CD4-positive, alpha-beta T cell treated with Interleukin-1 beta for 1 hour (primary cell): ENCODE measurements at regions not wholly inside any gene's neighbourhood (a gene's known extent, or its start where the extent isn't known, plus 50 kb on each side); places are given as distances from the start of the nearest gene placed in this dataset.

ENCODE experiments used
- DNase-seq, 2 donors: peaks; one replicate each; pipeline ENCODE4 v3.0.0-alpha.2; 2020 to 2022

DNA sequence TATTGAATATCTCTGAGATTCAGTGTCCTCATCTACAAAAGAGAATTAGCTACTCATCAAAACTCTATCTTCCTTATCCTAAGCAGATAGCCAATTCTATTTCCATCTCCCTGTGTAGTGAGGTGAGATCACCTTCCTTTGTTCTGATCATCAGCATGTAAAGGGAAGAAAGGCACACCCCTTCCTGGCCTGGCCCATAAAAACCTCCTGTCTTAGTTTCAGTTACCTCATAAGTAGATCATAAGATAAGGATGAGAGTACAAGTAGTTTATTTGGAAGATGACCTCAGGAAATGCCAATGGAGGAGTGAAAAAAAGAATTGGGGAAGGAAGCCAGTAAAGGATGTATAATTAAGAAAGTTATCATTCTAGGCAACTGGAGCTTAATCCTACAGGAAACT, 114.5 kb upstream of the GADL1 start:
- no peak for DNase-seq

DNA sequence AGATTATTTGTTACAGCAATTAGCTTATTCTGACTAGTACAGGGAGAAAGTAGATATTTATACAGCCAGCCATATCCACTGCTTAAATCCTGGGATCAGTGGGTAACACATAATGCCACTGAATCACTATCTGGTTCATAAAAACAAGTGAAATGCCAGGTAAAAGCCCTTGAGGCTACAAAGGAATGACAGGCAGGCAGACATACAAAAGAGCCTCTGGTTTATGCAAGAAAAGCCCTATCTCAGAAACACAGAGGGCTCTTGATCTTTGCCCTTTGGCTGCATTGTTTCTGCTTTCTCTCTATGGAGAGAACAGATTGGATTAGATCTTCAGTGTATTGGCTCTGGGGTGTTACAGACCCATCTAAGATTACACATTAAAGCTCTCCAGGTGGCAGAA, 115.4 kb upstream of the GADL1 start:
- DNase-seq: no peak

GRCh38 chr3:31010491-31010890, 116.0 kb upstream of the GADL1 start:
- no peak for DNase-seq

GRCh38 chr3:31011380-31011779, 116.9 kb upstream of the GADL1 start:
- no peak for DNase-seq

- DNase-seq: no peak
These were observed 118.6 kb upstream of the GADL1 start for GRCh38 chr3:31013090-31013489.

DNA sequence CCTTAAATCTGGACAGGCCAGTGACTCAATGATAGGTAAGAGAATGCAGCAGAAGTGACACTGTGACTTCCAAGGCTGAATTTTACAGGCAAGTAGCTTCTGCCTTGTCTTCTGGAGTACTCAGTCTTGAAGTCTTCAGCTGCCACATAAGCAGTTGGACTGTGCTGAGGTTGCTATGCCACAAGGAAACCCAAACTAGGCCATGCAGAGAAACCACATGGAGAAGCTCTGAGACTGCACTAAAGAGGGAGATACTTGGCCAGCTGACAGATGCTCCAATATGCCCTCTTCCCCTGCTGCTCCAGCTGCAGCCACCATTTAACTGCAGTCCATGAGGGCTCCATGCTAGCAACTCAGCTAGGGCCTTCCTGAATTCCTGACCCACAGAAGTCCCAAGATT, 119.4 kb upstream of the GADL1 start:
- no peak for DNase-seq

DNA sequence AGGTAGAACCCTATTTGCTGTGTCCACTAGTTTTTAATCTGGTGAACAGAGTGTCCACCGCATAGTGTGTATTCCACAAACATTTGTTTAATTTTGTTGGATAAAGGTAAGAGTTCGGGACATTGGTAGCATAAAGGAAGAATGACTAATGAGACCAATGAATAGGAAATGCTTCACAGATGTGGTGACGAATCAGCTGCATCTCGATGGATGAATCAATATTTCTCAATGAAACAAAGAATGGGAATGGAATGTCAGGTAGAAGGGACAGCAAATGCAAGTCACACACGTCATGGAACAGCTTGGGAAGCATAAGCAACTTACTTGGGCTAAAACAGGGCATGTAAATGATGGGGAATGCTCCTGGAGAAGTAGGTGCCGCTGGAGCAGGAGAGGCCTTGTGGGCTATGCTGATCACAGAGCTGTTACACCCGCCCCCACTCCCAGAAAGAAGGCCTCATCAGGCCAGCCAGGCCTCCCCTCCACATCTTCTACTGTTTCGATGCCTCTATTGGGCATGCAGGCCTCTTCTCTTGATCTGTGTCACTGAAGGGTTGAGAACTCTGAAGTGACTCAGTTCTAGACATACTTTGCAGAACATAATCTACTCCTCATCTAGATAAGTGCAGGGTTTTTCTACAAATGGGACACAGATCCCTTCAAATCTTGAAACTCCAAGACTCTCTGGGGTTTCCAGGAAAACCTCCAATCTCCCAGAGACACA, 120.0 kb upstream of the GADL1 start:
- no peak for DNase-seq

- no peak for DNase-seq
These were observed 121.7 kb upstream of the GADL1 start for GRCh38 chr3:31016196-31016595.

GRCh38 chr3:31022716-31023115, 128.3 kb upstream of the GADL1 start:
- DNase-seq: no peak

DNA sequence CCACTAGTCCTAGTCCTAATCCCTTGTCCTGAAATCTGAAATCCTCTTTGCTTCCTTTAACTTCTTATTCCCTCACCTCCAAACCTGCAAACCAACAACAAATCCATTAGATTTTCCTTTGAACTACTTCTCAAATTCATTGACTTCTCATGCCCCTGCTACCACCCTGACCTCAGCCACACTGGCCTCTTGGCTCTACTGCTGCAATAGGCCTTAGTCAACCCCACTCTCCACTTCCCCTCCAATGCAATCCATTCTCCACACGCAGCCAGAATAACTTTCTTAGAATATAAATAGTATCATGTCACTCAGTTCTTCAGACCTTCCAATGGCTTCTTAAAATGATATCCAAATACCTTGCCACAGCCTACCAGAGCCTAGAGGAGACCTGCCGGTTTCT, 131.1 kb upstream of the GADL1 start:
- no peak for DNase-seq

GRCh38 chr3:31027191-31027761, 132.8 kb upstream of the GADL1 start:
- DNase-seq: no peak

- no peak for DNase-seq
These were observed 133.5 kb upstream of the GADL1 start for GRCh38 chr3:31027914-31028313.

- no peak for DNase-seq
These were observed 134.3 kb upstream of the GADL1 start for GRCh38 chr3:31028766-31029165.

- no peak for DNase-seq
These were observed 135.2 kb upstream of the GADL1 start for GRCh38 chr3:31029706-31030105.

DNA sequence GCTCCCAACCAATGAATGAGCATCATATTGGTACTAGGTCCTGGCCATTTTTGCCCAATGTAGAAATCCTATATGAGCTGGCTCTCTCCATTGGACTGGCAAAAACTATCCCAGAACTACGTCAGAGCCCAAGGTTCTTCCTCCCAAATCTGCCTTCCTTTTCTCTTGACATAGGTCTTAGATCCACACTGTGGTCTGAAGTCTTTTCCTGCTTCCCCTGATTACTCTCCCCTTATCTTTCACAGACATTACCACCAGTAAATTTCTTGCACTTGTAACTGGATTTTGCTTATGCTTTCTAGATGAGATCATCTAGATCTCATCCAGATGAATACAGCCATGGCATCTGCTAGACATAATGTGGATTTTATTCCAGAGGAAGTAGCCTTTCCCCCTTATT, 141.2 kb upstream of the GADL1 start:
- DNase-seq: no peak

GRCh38 chr3:31038086-31038739, 143.8 kb upstream of the GADL1 start:
- DNase-seq: no peak

GRCh38 chr3:31039145-31039544, 144.7 kb upstream of the GADL1 start:
- DNase-seq: no peak

DNA sequence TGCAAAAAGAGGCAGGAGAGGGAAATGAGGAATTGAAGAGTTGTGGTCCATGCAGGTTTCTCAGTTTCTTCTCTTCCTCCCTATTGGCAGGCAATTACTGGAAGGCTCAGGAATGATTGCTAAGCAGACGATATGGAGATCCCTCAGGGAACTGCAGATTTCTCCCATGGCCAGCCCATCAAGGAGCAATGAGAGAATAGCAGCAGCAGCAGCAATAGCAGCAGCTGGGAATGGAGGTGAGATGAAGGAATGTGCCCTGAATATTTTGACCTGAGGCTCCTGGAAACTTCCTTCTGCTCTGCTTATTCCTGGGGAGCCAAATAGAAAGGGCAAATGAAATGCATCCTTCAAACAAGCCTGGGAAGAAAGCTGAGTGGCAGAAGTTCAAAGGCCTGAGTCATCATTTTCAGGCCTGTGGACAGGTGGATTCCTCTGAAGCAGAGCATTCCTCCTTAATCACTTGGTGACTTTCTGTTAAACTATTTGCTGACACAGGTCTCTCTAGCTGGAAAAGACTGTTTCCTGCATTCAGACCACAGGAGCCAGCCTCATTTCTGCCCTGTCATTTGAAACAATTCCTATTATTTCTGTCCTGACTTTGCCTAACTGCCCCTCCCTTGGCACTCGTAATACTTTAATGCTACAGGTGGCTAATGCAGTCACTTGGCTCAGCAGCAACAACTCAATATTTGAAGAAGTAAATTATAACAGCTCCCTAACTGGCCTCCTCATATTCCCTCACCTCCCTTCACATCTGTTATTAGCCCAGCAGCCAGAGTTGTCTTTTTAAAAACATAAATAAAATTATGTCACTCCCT, 146.9 kb upstream of the GADL1 start:
- DNase-seq: no peak

DNA sequence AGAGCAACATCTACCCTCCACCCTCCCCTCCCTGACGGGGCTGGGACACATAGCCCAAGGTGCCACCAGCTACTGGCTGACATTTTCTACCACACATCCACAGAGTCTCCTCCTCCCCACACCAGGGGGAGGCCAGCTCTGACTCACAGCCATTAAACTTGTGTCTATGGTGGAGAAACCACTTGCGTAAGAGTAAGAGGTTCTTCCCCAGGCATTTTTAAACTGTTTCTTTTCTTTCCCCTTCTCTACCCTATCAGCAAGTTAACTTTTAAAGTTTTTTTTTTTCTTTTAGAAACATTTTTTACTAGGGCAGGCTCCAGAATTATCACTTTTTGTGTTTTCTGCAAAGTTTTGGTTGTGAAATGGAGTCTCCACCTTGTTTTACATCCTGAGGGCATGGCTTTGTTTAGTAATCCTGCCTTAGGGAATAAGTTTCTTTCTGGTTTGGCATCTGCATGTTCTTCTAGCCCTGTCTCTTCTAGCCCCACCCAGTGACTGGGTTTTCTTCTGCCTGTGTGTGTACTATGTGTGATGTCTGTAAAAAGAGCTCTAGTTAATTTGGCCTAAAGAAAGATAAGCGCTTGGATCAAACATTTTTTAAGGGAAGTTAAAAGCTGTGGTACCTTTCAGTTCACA, 148.8 kb upstream of the GADL1 start:
- no peak for DNase-seq

DNA sequence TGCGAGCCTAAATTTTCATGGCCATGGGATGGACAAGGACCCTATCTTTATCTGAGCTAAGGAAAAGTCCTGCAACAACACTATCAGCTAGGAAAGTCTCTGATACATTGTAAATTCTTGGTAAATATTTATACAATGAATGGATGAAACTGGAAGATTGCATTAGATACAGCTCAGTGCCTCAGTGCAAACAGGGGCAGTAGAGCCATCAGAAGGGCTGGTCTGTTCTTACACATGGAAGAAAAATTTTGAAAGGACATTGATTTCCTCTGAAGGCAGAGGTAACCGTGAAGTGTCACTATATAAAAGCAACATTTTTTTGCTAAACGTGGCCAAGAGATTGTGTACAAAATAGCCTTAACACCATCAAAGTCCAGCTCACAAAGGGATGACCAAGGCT, 153.2 kb upstream of the GADL1 start:
- DNase-seq: no peak

DNA sequence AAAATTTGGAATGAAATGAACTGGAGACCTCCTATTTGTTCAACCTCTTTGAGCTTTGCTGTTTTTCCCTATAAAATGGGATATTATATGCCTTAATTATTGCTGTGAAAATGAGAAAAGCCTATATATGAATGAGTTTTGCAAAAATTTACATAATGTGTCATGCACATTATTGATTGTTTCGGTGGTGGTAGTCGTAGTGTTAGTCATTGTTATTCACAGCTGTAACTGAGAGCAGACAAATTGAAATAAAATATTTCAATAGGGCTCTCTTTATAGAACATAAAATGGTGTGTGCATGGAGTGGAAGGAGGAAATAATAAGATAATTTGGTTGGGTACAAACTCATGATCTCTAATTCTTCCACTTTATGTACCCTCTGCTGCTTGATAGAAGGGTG, 153.7 kb upstream of the GADL1 start:
- DNase-seq: no peak

DNA sequence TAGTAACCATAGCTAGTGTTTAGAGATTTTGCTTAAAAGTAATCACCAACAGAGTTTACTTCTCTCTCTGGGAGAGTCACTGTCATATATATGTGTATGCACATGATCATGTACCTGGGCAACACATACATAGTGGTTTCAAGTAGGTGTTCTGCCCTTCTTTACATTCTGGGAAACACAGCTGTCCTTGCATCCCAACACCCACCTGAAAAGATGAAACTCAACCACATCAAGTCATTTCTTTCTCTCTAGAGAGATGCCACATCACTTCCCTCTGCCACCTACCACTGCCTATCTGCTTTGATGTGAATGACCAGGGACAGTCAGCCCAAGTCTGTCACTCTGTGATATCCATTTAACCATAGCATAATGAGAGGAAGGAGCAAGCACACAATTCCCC, 155.8 kb upstream of the GADL1 start:
- no peak for DNase-seq

DNA sequence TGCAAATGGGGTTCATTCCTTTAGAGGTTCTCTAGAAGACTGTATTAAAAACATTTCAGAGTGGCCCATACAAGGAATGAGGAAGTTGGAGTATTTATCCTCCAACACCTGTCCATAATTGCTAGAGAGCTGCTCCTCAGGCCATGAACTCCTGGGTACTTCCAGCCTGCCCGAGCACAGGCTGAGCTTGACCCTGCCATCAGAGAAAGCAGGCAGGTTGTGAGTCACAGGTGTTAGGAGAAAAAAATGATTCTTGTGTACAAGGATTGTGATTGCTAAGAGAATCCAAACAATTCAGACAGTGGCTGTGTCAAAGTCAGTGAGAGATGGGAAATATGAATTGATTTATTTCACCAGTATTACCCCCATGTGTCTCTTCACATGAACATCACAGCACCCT, 156.8 kb upstream of the GADL1 start:
- DNase-seq: no peak
